ENCODE measurements at regions not wholly inside any gene's neighbourhood (a gene's known extent, or its start where the extent isn't known, plus 50 kb on each side); places are given as distances from the start of the nearest gene placed in this dataset.

GRCh38 chr5:97365163-97365845 lies 182.3 kb upstream of the RIOK2 start:
- no peak for TF ChIP-seq POLR2A (IDR thresholded peaks at IDR 0.05; ENCODE audit: low read depth, low read length)
- TF ChIP-seq CTCF (conservative IDR thresholded peaks at IDR 0.05; ENCODE audit: low read depth, low read length): no peak
- no peak for TF ChIP-seq RFX5 (IDR thresholded peaks at IDR 0.05; ENCODE audit: low read depth, low read length)
- no peak for TF ChIP-seq FOS (IDR thresholded peaks at IDR 0.05; ENCODE audit: low read depth, low read length)
- no peak for TF ChIP-seq RAD21 (IDR thresholded peaks at IDR 0.05; ENCODE audit: low read length)
- no peak for TF ChIP-seq MAFK (IDR thresholded peaks at IDR 0.05; ENCODE audit: low read depth, low read length)
- no peak for TF ChIP-seq SMC3 (IDR thresholded peaks at IDR 0.05; ENCODE audit: low read depth, low read length)
- no peak for TF ChIP-seq MXI1 (IDR thresholded peaks at IDR 0.05; ENCODE audit: borderline replicate concordance, low read depth, low read length)
- TF ChIP-seq CHD1 (IDR thresholded peaks at IDR 0.05; ENCODE audit: low read depth, low read length): no peak
- no peak for TF ChIP-seq USF2 (IDR thresholded peaks at IDR 0.05; ENCODE audit: low read depth, low read length)
- no peak for TF ChIP-seq ELK1 (IDR thresholded peaks at IDR 0.05; ENCODE audit: borderline replicate concordance, low read depth, low read length)
- TF ChIP-seq BHLHE40 (IDR thresholded peaks at IDR 0.05; ENCODE audit: low read depth, low read length): no peak
- TF ChIP-seq CEBPB (IDR thresholded peaks at IDR 0.05; ENCODE audit: low read depth, low read length): no peak
- no peak for TF ChIP-seq MAZ (IDR thresholded peaks at IDR 0.05; ENCODE audit: borderline replicate concordance, low read depth, low read length)
